HG03565 (cell line): ENCODE measurements at regions not wholly inside any gene's neighbourhood (a gene's known extent, or its start where the extent isn't known, plus 50 kb on each side); places are given as distances from the start of the nearest gene placed in this dataset.
A peak's percentile ranks its signal among the peaks of the same experiment; 100 is the strongest.

Experiments used
- ATAC-seq: cut with Tn5 transposase; IDR thresholded peaks from one replicate; pipeline ENCODE4 v1.9.1; 2021; ENCODE audit warnings: mild to moderate bottlenecking, moderate library complexity; ENCODE audit not compliant: unreplicated experiment

- ATAC-seq, result no peak
These were observed 344.7 kb upstream of the RBMS3 start for GRCh38 chr3:28936154-28936553.

GRCh38 chr3:28940530-28940929 is 340.3 kb upstream of the RBMS3 start:
- ATAC-seq, result peak; percentile 87

GRCh38 chr3:28940994-28941393 is 339.9 kb upstream of the RBMS3 start:
- ATAC-seq, result no peak

GRCh38 chr3:28947061-28947460 is 333.8 kb upstream of the RBMS3 start:
- no peak for ATAC-seq

GRCh38 chr3:28947751-28948150 is 333.1 kb upstream of the RBMS3 start:
- no peak for ATAC-seq

- ATAC-seq, result no peak
These were observed 332.2 kb upstream of the RBMS3 start for GRCh38 chr3:28948685-28949084.

- no peak for ATAC-seq
These were observed 331.3 kb upstream of the RBMS3 start for GRCh38 chr3:28949580-28949979.

GRCh38 chr3:28950614-28951013 is 330.3 kb upstream of the RBMS3 start:
- ATAC-seq, result no peak

GRCh38 chr3:28951772-28952556 is 328.9 kb upstream of the RBMS3 start:
- ATAC-seq, result no peak

GRCh38 chr3:28958656-28959055 is 322.2 kb upstream of the RBMS3 start:
- ATAC-seq, result no peak

GRCh38 chr3:28971156-28971555 is 309.7 kb upstream of the RBMS3 start:
- no peak for ATAC-seq

- ATAC-seq, result peak; percentile 74
These were observed 307.9 kb upstream of the RBMS3 start for GRCh38 chr3:28972921-28973320.

GRCh38 chr3:28973609-28974008 is 307.3 kb upstream of the RBMS3 start:
- ATAC-seq, result no peak

- ATAC-seq, result no peak
These were observed 302.8 kb upstream of the RBMS3 start for GRCh38 chr3:28978092-28978491.

- ATAC-seq, result no peak
These were observed 300.7 kb upstream of the RBMS3 start for GRCh38 chr3:28980131-28980530.

GRCh38 chr3:28980631-28981030 is 300.2 kb upstream of the RBMS3 start:
- ATAC-seq, result no peak

GRCh38 chr3:28982906-28983305 is 298.0 kb upstream of the RBMS3 start:
- ATAC-seq, result peak; percentile 96

GRCh38 chr3:28986922-28987321 is 293.9 kb upstream of the RBMS3 start:
- no peak for ATAC-seq

GRCh38 chr3:28989646-28990089 is 291.2 kb upstream of the RBMS3 start:
- peak; percentile 92 for ATAC-seq

- no peak for ATAC-seq
These were observed 286.5 kb upstream of the RBMS3 start for GRCh38 chr3:28994161-28994905.

- ATAC-seq, result peak; percentile 100
These were observed 275.8 kb upstream of the RBMS3 start for GRCh38 chr3:29004885-29005599.

- no peak for ATAC-seq
These were observed 275.0 kb upstream of the RBMS3 start for GRCh38 chr3:29005862-29006261.
